ENCODE measurements at regions not wholly inside any gene's neighbourhood (a gene's known extent, or its start where the extent isn't known, plus 50 kb on each side); places are given as distances from the start of the nearest gene placed in this dataset.

DNA sequence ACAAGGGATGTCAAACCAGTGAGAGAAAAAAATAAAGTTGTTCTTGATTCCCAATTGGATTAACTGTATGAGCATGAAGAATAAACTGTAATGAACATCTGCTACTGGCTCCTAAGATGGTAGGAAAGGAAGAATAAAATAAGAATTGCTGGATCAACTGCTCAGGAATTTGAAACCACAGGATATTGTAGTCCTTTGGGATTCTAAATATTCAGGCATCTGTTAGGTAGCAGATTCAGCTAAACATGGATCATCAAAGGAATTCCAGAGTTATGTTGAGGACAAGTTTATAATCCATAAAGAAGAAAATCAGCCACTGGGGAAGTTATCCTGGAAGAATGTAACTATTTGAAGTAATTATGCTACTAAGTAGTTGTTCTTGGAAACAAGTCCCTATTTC lies 65.8 kb downstream of the ISL1 start:
- no peak for DNase-seq (ENCODE audit: low read depth)
- in situ Hi-C loops (cut with HindIII; ENCODE audit: low pct_unique_long_range_greater_than_20kb, low sequenced_read_pairs), result no loop called here

- in situ Hi-C loops (cut with HindIII; ENCODE audit: low pct_unique_long_range_greater_than_20kb, low sequenced_read_pairs), result no loop called here
- no peak for DNase-seq (ENCODE audit: low read depth)
Measured at GRCh38 chr5:51452562-51452961, 69.3 kb downstream of the ISL1 start.

GRCh38 chr5:51465165-51465564 lies 81.9 kb downstream of the ISL1 start:
- no peak for DNase-seq (ENCODE audit: low read depth)

DNA sequence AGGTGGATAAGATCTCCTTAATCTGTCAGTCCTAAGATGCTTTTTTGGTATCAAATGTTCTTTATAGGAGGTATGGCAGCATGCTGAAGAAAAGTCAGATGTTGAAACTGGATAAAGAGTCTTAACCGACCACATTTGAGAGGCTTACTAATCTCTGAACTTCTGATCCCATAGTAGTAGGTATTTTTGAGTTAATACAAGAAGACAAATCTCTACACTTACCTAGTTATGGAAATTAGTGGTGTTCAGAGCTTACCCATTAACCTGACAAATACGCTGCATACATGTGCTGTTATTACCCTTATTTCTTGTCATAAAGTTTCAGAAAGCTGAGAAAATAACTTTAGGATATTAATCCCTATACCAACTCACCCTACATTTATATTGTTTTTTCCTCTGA lies 83.0 kb downstream of the ISL1 start:
- no peak for DNase-seq (ENCODE audit: low read depth)
- in situ Hi-C loops (cut with HindIII; ENCODE audit: low pct_unique_long_range_greater_than_20kb, low sequenced_read_pairs), result no loop called here

More at GRCh38 chr5:51465165-51465564, 81.9 kb downstream of the ISL1 start:
- in situ Hi-C loops (cut with HindIII; ENCODE audit: low pct_unique_long_range_greater_than_20kb, low sequenced_read_pairs), result no loop called here

- DNase-seq (ENCODE audit: low read depth), result no peak
- in situ Hi-C loops (cut with HindIII; ENCODE audit: low pct_unique_long_range_greater_than_20kb, low sequenced_read_pairs), result no loop called here
Measured at GRCh38 chr5:51468196-51468595, 84.9 kb downstream of the ISL1 start.

DNA sequence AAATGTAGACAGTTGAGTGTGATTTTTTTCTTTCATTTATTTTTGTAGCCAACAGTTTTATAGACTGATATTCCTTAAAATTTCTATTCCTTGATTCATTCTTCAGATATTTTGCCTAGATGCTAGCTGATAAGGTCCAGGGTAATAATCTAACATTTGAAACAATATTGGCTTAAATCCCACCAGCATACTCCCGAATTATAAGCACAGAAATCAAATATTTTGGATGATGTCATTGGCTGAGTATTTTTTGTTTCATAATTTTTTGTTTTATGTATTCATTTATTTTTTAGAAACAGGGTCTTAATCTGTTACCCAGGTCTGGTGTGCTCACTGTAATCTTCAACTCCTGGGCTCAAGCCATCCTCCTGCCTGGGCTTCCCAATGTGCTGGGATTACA lies 88.4 kb downstream of the ISL1 start:
- no peak for DNase-seq (ENCODE audit: low read depth)
- in situ Hi-C loops (cut with HindIII; ENCODE audit: low pct_unique_long_range_greater_than_20kb, low sequenced_read_pairs), result no loop called here

DNA sequence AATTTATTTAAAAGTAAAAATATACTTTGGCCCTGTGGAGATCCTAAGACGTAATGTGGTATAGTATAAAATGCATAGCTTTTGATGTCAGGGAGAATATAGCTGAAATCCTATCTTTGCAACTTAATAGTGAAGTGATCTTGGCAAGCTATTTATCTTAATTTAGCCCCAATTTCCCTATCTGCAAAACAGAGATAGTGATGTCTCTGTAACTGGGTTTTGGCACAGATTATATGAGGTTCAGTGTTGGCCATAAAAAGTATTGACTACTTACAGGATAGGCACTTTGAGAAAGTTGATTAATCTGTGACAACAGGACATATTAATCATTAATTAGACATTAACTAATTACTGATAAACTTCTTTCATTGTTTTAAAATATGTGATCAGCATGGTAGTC lies 89.2 kb downstream of the ISL1 start:
- DNase-seq (ENCODE audit: low read depth), result no peak
- in situ Hi-C loops (cut with HindIII; ENCODE audit: low pct_unique_long_range_greater_than_20kb, low sequenced_read_pairs), result no loop called here

GRCh38 chr5:51475628-51476027 lies 92.4 kb downstream of the ISL1 start:
- in situ Hi-C loops (cut with HindIII; ENCODE audit: low pct_unique_long_range_greater_than_20kb, low sequenced_read_pairs), result no loop called here
- DNase-seq (ENCODE audit: low read depth), result no peak

DNA sequence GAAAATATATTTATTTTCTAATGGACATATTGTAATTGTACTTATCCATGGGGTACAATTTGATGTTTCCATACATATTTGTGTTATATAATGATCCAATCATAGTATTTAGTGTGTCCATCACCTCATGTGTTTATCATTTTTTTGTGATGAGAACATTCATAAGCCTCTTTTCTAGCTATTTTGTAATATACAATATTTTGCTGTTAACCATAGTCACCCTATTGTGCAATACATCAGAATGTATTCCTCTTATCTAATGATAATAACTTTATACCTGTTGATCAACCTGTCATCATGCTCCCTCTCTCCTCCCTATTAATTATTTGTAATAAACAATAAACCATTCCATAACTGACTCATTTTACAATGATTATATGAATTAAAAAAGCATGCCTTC lies 93.2 kb downstream of the ISL1 start:
- in situ Hi-C loops (cut with HindIII; ENCODE audit: low pct_unique_long_range_greater_than_20kb, low sequenced_read_pairs), result no loop called here
- DNase-seq (ENCODE audit: low read depth), result no peak

DNA sequence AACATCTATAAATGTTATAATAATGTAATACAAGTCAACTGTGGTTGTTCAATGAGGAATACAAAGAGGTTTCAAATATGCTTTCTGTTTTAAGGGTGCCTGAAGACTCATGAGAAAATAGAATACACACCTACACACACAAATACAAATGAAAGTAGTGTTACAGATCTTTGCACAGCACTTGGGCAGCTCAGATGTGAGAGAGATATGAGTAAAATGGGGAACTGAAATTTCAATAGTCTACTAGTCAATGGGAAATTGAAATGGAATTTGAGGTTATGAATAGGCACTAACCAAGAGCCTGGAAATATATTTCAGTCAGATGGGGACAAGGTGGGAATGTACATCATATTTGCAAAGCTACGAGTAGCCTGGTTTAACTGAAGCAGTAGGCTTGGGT lies 96.6 kb downstream of the ISL1 start:
- in situ Hi-C loops (cut with HindIII; ENCODE audit: low pct_unique_long_range_greater_than_20kb, low sequenced_read_pairs), result no loop called here

DNA sequence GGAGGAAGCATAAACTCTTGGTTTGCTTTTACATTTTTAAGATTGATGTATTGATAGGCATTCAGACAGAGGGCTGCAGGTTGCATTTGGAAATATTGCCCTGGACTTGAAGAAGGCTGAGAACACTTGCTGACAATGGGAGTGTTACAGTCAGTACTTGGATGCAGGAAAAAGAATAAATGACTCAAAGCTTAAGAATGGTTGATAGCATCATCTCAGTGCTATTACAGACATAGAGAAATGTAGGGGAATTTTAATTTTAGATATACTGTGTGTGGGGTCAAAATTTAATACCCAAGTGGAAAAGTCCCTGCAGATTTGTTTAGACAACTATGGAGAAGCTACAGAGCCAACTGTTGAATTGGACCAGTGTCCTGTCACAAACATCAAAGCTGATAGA lies 101.1 kb downstream of the ISL1 start:
- in situ Hi-C loops (cut with HindIII; ENCODE audit: low pct_unique_long_range_greater_than_20kb, low sequenced_read_pairs), result no loop called here

More for the DNA sequence above, 96.6 kb downstream of the ISL1 start:
- DNase-seq (ENCODE audit: low read depth), result no peak

GRCh38 chr5:51486158-51486557 lies 102.9 kb downstream of the ISL1 start:
- DNase-seq (ENCODE audit: low read depth), result no peak
- in situ Hi-C loops (cut with HindIII; ENCODE audit: low pct_unique_long_range_greater_than_20kb, low sequenced_read_pairs), result no loop called here

More for the DNA sequence above, 101.1 kb downstream of the ISL1 start:
- no peak for DNase-seq (ENCODE audit: low read depth)

- DNase-seq (ENCODE audit: low read depth), result no peak
- in situ Hi-C loops (cut with HindIII; ENCODE audit: low pct_unique_long_range_greater_than_20kb, low sequenced_read_pairs), result no loop called here
Measured at GRCh38 chr5:51487952-51488351, 104.7 kb downstream of the ISL1 start.

DNA sequence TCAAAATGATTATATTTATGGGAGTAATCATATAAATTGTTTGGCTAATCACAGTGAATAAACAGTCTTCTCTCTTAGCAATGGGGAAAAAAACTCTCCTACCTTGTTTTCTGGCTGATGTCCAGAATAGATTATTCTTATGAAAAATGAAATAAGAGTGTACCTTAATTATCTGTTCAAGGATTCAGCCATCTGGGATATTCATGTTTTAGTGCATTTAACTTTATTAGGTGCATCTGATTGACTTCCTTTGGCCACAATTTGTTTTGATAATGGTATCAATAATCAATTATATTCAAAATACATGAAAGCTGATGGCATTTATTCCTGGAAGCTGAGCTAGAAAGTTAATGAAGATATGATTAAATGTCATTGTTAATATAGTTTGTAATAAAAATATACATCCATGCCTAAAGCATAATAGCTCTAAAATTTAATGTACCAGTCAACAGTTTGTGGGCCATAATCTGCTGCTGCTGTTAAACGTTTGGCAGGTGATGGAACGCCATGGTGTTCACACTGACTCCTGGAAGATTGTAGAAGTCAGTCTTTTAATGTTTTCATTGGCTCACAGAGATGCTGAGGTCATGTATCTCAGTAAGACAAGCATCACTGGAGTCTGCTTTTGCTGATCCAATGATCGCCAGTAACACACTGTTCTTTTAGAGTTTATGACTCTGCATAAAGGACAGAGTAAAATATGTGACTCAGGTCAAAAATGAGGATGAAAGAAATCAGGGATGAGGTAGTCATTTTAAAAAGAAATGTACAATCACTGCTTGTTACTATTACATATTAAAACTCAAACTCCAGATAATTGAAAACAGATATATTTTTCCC lies 105.8 kb downstream of the ISL1 start:
- DNase-seq (ENCODE audit: low read depth), result peak; percentile 8
- in situ Hi-C loops (cut with HindIII; ENCODE audit: low pct_unique_long_range_greater_than_20kb, low sequenced_read_pairs), result no loop called here

- in situ Hi-C loops (cut with HindIII; ENCODE audit: low pct_unique_long_range_greater_than_20kb, low sequenced_read_pairs), result no loop called here
- DNase-seq (ENCODE audit: low read depth), result no peak
Measured at GRCh38 chr5:51494821-51495220, 111.6 kb downstream of the ISL1 start.

GRCh38 chr5:51495672-51496071 lies 112.4 kb downstream of the ISL1 start:
- in situ Hi-C loops (cut with HindIII; ENCODE audit: low pct_unique_long_range_greater_than_20kb, low sequenced_read_pairs), result no loop called here
- DNase-seq (ENCODE audit: low read depth), result peak; percentile 44

DNA sequence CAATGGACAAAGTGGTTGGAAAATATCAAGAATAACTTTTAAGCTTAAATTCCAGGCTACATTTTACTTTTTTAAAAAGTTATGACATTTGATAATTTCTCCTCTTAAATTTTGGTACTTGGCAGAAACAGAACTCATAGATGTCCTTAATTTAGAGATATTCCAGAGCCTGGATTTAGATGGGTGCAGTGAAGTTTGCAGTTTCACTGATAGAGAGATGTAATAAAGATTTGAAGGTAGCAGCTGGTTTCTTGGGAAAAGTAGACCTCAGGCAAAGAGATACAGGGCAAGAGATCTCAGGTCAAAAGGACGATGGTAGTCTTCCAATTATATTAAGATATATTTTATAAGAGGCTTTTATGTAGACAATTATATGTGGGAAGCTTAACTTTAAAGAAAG lies 134.6 kb downstream of the ISL1 start:
- in situ Hi-C loops (cut with HindIII; ENCODE audit: low pct_unique_long_range_greater_than_20kb, low sequenced_read_pairs), result no loop called here

DNA sequence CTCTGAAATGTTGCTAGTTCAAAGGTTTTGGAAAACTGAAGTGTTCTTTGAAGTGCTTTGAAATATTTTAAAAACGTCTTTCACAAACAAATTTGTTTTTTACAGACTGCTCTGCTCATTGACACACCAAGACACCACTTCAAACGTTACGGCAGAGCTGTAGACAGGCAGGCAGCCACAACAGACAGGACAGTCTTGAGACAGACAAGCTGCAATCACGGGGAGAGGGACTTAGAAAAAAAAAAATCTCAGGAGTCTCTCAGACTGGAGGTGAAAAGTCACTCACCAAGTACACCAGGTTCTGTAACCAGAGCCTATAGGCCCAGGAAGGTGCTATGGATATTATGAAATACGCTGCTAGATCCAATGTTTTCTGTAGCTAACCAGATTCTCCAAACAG lies 135.4 kb downstream of the ISL1 start:
- in situ Hi-C loops (cut with HindIII; ENCODE audit: low pct_unique_long_range_greater_than_20kb, low sequenced_read_pairs), result no loop called here
- DNase-seq (ENCODE audit: low read depth), result no peak

More for the DNA sequence above, 134.6 kb downstream of the ISL1 start:
- DNase-seq (ENCODE audit: low read depth), result no peak

DNA sequence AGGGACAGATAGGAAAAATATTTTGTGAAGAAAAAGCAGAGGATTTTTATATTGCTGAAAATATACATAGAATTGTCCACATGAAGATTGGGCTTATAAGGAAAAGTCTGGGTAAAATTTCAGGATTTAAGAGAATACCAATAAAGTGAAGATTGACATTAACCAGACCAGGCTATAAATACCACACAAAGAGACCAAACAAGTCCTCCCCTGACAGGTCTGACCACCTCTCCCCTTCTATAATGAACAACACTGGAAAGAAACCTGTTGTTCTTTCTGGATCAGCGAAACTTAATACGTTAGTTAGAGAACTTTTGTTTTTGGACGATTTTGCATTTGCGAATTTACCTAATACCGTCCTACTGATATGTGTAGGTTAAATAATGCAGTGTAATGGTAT lies 138.3 kb downstream of the ISL1 start:
- in situ Hi-C loops (cut with HindIII; ENCODE audit: low pct_unique_long_range_greater_than_20kb, low sequenced_read_pairs), result no loop called here
- DNase-seq (ENCODE audit: low read depth), result no peak

DNA sequence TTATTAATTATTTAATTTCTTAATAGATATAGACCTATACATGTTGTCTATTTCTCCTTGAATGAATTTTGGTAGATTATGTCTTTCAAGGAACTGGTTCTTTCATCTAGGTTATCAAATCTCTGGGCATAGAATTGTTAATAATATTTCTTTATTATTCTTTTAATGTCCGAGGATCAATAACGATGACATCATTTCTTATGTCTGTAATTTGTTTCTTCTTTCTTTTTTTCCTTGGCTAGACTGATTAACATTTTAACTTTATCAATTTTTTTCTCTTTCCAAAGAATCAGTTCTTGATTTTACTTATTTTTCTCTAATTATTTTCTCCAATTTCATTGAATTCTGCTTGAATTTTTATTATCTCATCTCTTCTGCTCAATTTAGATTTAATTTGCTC lies 156.0 kb downstream of the ISL1 start:
- DNase-seq (ENCODE audit: low read depth), result no peak
- in situ Hi-C loops (cut with HindIII; ENCODE audit: low pct_unique_long_range_greater_than_20kb, low sequenced_read_pairs), result no loop called here
